ENCODE measurements at regions not wholly inside any gene's neighbourhood (a gene's known extent, or its start where the extent isn't known, plus 50 kb on each side); places are given as distances from the start of the nearest gene placed in this dataset.
"Not testable (repeated sequence)": the region's sequence is repeated elsewhere in the genome, so short reads cannot be mapped to it uniquely, and the experiment has no call there.

- H3K27me3 ChIP-seq (ENCODE audit: control insufficient read depth, insufficient read depth, low read length) = no peaks in the 10 kb centered on the region
- Mint-ChIP-seq H3K4me1 (no peaks in the 10 kb centered on the region), H3K9me3 (peaks cover 0 to 13% (median 0%) of the 10 kb centered on the region in 7 donors), H3K36me3 (no peaks in the 10 kb centered on the region), H3K27me3 (no peaks in the 10 kb centered on the region), H3K27ac (no peak overlapping the region), H3K4me3 (no peak overlapping the region)
- no peaks in the 10 kb centered on the region for H3K9me3 ChIP-seq (ENCODE audit: control insufficient read depth in 2 of 2, low read length in 2 of 2)
- no peak overlapping the region for H3K27ac ChIP-seq (ENCODE audit: insufficient read depth, low read length, poor library complexity, severe bottlenecking)
- no peak for ATAC-seq (ENCODE audit: low read depth in 2 of 2)
- no peaks in the 10 kb centered on the region for H3K4me1 ChIP-seq (ENCODE audit: control insufficient read depth, insufficient read depth, low read length, poor library complexity, severe bottlenecking)
- H3K4me3 ChIP-seq (ENCODE audit: low read depth, low read length) = no peak overlapping the region
- no peaks in the 10 kb centered on the region for H3K36me3 ChIP-seq (ENCODE audit: control insufficient read depth, insufficient read depth, low read length)
- DNase-seq = no peak
Observed at GRCh38 chr2:150122871-150123613, 364.4 kb downstream of the RND3 start.

DNA sequence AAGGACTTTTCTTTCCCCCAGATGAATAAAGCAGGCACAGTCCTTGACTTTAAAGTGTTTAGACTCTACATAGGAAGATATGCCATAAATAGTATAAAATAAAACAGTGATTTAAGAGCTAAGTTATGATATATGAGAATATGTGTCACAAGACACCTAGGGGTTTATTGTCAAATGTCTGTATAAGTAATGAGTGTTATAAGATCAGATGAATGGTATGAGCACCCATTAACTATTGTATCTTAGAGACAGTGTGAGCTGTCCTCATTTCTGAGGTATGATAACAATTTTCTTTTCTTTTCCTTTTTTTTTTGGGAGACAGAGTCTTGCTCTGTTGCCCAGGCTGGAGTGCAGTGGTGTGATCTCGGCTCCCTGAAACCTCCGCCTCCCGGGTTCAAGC lies 365.3 kb downstream of the RND3 start:
- no peaks in the 10 kb centered on the region for H3K36me3 Mint-ChIP-seq
- H3K27ac Mint-ChIP-seq = no peak overlapping the region
- Histone ChIP-seq H3K27me3 (ENCODE audit: control insufficient read depth, insufficient read depth, low read length) (no peaks in the 10 kb centered on the region), H3K36me3 (ENCODE audit: control insufficient read depth, insufficient read depth, low read length) (no peaks in the 10 kb centered on the region), H3K9me3 (ENCODE audit: control insufficient read depth in 2 of 2, low read length in 2 of 2) (no peaks in the 10 kb centered on the region), H3K27ac (ENCODE audit: insufficient read depth, low read length, poor library complexity, severe bottlenecking) (no peak overlapping the region), H3K4me1 (ENCODE audit: control insufficient read depth, insufficient read depth, low read length, poor library complexity, severe bottlenecking) (no peaks in the 10 kb centered on the region), H3K4me3 (ENCODE audit: low read depth, low read length) (no peak overlapping the region)
- H3K4me3 Mint-ChIP-seq = no peak overlapping the region
- H3K27me3 Mint-ChIP-seq = no peaks in the 10 kb centered on the region
- DNase-seq = no peak
- no peaks in the 10 kb centered on the region for H3K4me1 Mint-ChIP-seq
- peaks cover 0 to 13% (median 0%) of the 10 kb centered on the region in 7 donors for H3K9me3 Mint-ChIP-seq
- no peak for ATAC-seq (ENCODE audit: low read depth in 2 of 2)

DNA sequence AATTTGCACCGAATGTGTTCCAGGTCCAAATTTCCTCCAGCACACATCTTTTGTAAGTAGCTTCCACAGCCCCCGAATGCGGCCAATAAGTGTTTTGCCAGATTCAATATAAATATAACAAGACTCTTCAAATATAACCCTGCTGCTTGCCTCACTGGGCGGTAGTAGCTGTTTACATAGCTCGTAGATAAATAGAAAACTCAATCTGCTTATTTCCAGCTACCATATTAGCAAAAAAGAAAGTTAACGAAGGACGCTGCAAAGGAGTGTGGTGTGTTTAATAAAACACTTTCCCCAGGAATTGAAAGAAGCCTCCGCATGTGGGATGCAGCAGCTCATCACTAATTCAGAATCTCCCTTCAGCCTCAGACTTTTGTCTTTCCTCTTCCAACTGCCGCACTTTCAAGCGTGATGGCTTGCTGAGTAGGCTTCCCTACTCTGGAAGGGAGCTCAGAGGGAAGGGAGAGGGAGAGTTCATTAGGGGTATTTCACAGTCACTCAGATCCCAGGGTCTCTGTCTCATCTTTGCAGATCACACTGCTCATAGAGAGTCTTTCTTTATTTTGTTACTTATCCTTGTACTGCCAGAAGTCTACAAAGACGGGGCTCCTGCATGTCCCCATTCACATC lies 367.0 kb downstream of the RND3 start:
- peaks cover 0 to 11% (median 0%) of the 10 kb centered on the region in 7 donors for H3K9me3 Mint-ChIP-seq
- ATAC-seq (ENCODE audit: low read depth in 2 of 2) (no peak), DNase-seq (no peak)
- no peaks in the 10 kb centered on the region for H3K36me3 Mint-ChIP-seq
- no peaks in the 10 kb centered on the region for H3K4me1 Mint-ChIP-seq
- Histone ChIP-seq H3K4me3 (ENCODE audit: low read depth, low read length) (no peak overlapping the region), H3K4me1 (ENCODE audit: control insufficient read depth, insufficient read depth, low read length, poor library complexity, severe bottlenecking) (no peaks in the 10 kb centered on the region), H3K27ac (ENCODE audit: insufficient read depth, low read length, poor library complexity, severe bottlenecking) (no peak overlapping the region), H3K36me3 (ENCODE audit: control insufficient read depth, insufficient read depth, low read length) (no peaks in the 10 kb centered on the region), H3K9me3 (ENCODE audit: control insufficient read depth in 2 of 2, low read length in 2 of 2) (no peaks in the 10 kb centered on the region), H3K27me3 (ENCODE audit: control insufficient read depth, insufficient read depth, low read length) (no peaks in the 10 kb centered on the region)
- no peak overlapping the region for H3K4me3 Mint-ChIP-seq
- H3K27ac Mint-ChIP-seq = no peak overlapping the region
- H3K27me3 Mint-ChIP-seq = no peaks in the 10 kb centered on the region

- Mint-ChIP-seq H3K4me3 (no peak overlapping the region), H3K27me3 (no peaks in the 10 kb centered on the region), H3K9me3 (peaks cover 0 to 11% (median 0%) of the 10 kb centered on the region in 7 donors), H3K4me1 (no peaks in the 10 kb centered on the region), H3K27ac (no peak overlapping the region), H3K36me3 (no peaks in the 10 kb centered on the region)
- Histone ChIP-seq H3K27ac (ENCODE audit: insufficient read depth, low read length, poor library complexity, severe bottlenecking) (no peak overlapping the region), H3K27me3 (ENCODE audit: control insufficient read depth, insufficient read depth, low read length) (no peaks in the 10 kb centered on the region), H3K4me1 (ENCODE audit: control insufficient read depth, insufficient read depth, low read length, poor library complexity, severe bottlenecking) (no peaks in the 10 kb centered on the region), H3K4me3 (ENCODE audit: low read depth, low read length) (no peak overlapping the region), H3K36me3 (ENCODE audit: control insufficient read depth, insufficient read depth, low read length) (no peaks in the 10 kb centered on the region), H3K9me3 (ENCODE audit: control insufficient read depth in 2 of 2, low read length in 2 of 2) (no peaks in the 10 kb centered on the region)
- ATAC-seq (ENCODE audit: low read depth in 2 of 2) (no peak), DNase-seq (no peak)
Observed at GRCh38 chr2:150119819-150120218, 367.6 kb downstream of the RND3 start.

DNA sequence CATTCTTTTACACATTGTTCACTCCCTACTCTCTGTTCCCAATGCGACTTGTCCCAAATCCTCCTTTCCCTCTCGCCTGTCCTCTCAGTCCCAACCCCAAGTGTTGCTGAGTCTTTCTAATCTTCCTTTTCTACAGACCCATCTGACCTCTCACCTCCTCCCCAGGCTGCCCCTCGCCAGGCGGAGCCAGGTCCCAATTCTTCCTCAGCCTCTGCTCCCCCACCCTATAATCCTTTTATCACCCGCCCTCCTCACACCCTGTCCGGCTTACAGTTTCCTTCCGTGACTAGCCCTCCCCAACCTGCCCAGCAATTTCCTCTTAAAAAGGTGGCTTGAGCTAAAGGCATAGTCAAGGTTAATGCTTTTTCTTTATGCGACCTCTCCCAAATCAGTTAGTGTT lies 373.4 kb downstream of the RND3 start:
- not testable (repeated sequence) for H3K4me3 Mint-ChIP-seq; H3K4me3 ChIP-seq (ENCODE audit: low read depth, low read length); H3K27ac Mint-ChIP-seq; ATAC-seq (ENCODE audit: low read depth in 2 of 2); H3K27ac ChIP-seq (ENCODE audit: insufficient read depth, low read length, poor library complexity, severe bottlenecking); H3K27me3 Mint-ChIP-seq; DNase-seq; H3K36me3 Mint-ChIP-seq; H3K4me1 Mint-ChIP-seq; H3K36me3 ChIP-seq (ENCODE audit: control insufficient read depth, insufficient read depth, low read length); H3K9me3 Mint-ChIP-seq; H3K9me3 ChIP-seq (ENCODE audit: control insufficient read depth in 2 of 2, low read length in 2 of 2); H3K27me3 ChIP-seq (ENCODE audit: control insufficient read depth, insufficient read depth, low read length); H3K4me1 ChIP-seq (ENCODE audit: control insufficient read depth, insufficient read depth, low read length, poor library complexity, severe bottlenecking)

- ATAC-seq (ENCODE audit: low read depth in 2 of 2) = no peak
- no peak for DNase-seq
- Histone ChIP-seq H3K27ac (ENCODE audit: insufficient read depth, low read length, poor library complexity, severe bottlenecking) (no peak overlapping the region), H3K4me3 (ENCODE audit: low read depth, low read length) (no peak overlapping the region), H3K4me1 (ENCODE audit: control insufficient read depth, insufficient read depth, low read length, poor library complexity, severe bottlenecking) (no peaks in the 10 kb centered on the region), H3K36me3 (ENCODE audit: control insufficient read depth, insufficient read depth, low read length) (no peaks in the 10 kb centered on the region), H3K9me3 (ENCODE audit: control insufficient read depth in 2 of 2, low read length in 2 of 2) (no peaks in the 10 kb centered on the region), H3K27me3 (ENCODE audit: control insufficient read depth, insufficient read depth, low read length) (no peaks in the 10 kb centered on the region)
- Mint-ChIP-seq H3K4me3 (no peak overlapping the region), H3K9me3 (peaks cover 0 to 3% (median 1%) of the 10 kb centered on the region in 7 donors), H3K4me1 (no peaks in the 10 kb centered on the region), H3K36me3 (no peaks in the 10 kb centered on the region), H3K27me3 (no peaks in the 10 kb centered on the region), H3K27ac (no peak overlapping the region)
Observed at GRCh38 chr2:150110548-150110947, 376.9 kb downstream of the RND3 start.

GRCh38 chr2:150109912-150110311 lies 377.6 kb downstream of the RND3 start:
- Histone ChIP-seq H3K27ac (ENCODE audit: insufficient read depth, low read length, poor library complexity, severe bottlenecking) (no peak overlapping the region), H3K36me3 (ENCODE audit: control insufficient read depth, insufficient read depth, low read length) (no peaks in the 10 kb centered on the region), H3K9me3 (ENCODE audit: control insufficient read depth in 2 of 2, low read length in 2 of 2) (no peaks in the 10 kb centered on the region), H3K4me1 (ENCODE audit: control insufficient read depth, insufficient read depth, low read length, poor library complexity, severe bottlenecking) (no peaks in the 10 kb centered on the region), H3K4me3 (ENCODE audit: low read depth, low read length) (no peak overlapping the region), H3K27me3 (ENCODE audit: control insufficient read depth, insufficient read depth, low read length) (no peaks in the 10 kb centered on the region)
- Mint-ChIP-seq H3K27me3 (no peaks in the 10 kb centered on the region), H3K36me3 (no peaks in the 10 kb centered on the region), H3K9me3 (peaks cover 0 to 5% (median 1%) of the 10 kb centered on the region in 7 donors), H3K4me3 (no peak overlapping the region), H3K27ac (no peak overlapping the region), H3K4me1 (no peaks in the 10 kb centered on the region)
- DNase-seq (no peak), ATAC-seq (ENCODE audit: low read depth in 2 of 2) (no peak)

DNA sequence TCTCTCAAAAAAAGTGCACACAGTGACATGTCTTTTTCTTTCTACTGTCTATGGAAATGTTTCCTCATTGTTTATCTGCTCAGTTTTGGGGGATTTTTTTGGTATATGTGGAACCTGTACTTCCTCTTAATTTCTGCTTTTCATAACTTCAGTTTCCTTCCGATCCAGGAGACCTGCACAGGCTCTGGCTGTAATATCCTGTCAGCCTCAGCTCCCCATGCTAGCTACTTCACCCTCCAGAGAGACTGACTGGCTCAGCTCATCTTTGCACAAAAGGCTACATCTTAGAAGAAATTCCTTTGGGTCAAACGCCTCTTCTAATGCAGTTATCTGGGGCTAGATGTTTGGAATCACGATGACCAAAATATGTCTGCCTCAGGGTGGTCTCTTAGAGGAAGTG lies 378.4 kb downstream of the RND3 start:
- H3K27ac Mint-ChIP-seq = no peak overlapping the region
- Histone ChIP-seq H3K36me3 (ENCODE audit: control insufficient read depth, insufficient read depth, low read length) (no peaks in the 10 kb centered on the region), H3K9me3 (ENCODE audit: control insufficient read depth in 2 of 2, low read length in 2 of 2) (no peaks in the 10 kb centered on the region), H3K4me3 (ENCODE audit: low read depth, low read length) (no peak overlapping the region), H3K27me3 (ENCODE audit: control insufficient read depth, insufficient read depth, low read length) (no peaks in the 10 kb centered on the region), H3K4me1 (ENCODE audit: control insufficient read depth, insufficient read depth, low read length, poor library complexity, severe bottlenecking) (no peaks in the 10 kb centered on the region), H3K27ac (ENCODE audit: insufficient read depth, low read length, poor library complexity, severe bottlenecking) (no peak overlapping the region)
- no peaks in the 10 kb centered on the region for H3K4me1 Mint-ChIP-seq
- no peak overlapping the region for H3K4me3 Mint-ChIP-seq
- no peaks in the 10 kb centered on the region for H3K36me3 Mint-ChIP-seq
- DNase-seq = no peak
- no peak for ATAC-seq (ENCODE audit: low read depth in 2 of 2)
- H3K9me3 Mint-ChIP-seq = peaks cover 0 to 5% (median 1%) of the 10 kb centered on the region in 7 donors
- H3K27me3 Mint-ChIP-seq = no peaks in the 10 kb centered on the region
